Mammary epithelial cell (primary cell): ENCODE measurements at regions not wholly inside any gene's neighbourhood (a gene's known extent, or its start where the extent isn't known, plus 50 kb on each side); places are given as distances from the start of the nearest gene placed in this dataset.

Experiments used
- CTCF ChIP-seq, 2 donors: IDR thresholded peaks in 1 of 2; conservative IDR thresholded peaks in 1 of 2; 2 replicates each; pipeline ENCODE4 v1.5.1; 2011 to 2012; ENCODE audit warnings: inconsistent platforms in 2 of 2, low read length in 2 of 2, mild to moderate bottlenecking in 2 of 2, control low read depth in 1 of 2, low read depth in 1 of 2; ENCODE audit not compliant: insufficient read depth in 1 of 2; ENCODE audit errors: extremely low read depth in 1 of 2
- EZH2 ChIP-seq: IDR thresholded peaks from 2 replicates; pipeline ENCODE4 v1.6.1; 2012; ENCODE audit warnings: low read length, inconsistent platforms, borderline replicate concordance

DNA sequence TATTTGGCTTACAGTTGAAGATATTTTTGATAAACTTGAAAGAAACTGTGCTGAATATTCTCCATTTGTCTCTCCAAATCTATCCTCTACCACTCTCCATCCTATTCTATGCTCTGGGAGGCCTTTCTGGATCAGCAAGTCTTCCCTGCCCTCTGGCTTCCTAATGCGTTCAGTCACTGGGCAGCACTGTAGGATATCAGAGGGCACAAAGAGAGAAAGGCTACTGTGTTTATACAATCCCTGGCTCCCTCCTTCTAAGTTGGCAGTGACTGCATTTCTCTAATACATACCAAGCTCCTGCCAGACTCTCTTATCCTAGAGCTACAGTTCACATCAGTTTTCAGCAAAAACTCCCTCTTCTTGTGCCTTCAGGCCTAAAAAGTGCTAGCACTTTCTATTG, 102.1 kb upstream of the FHIT start:
- TF ChIP-seq CTCF (conservative IDR thresholded peaks at IDR 0.05 in 1 of 2, IDR thresholded peaks at IDR 0.05 in 1 of 2; ENCODE audit: extremely low read depth in 1 of 2, insufficient read depth in 1 of 2, low read depth in 1 of 2, low read length in 2 of 2) (no peak), EZH2 (no peak)
